Body of pancreas (tissue), 4 donors: ENCODE measurements at regions not wholly inside any gene's neighbourhood (a gene's known extent, or its start where the extent isn't known, plus 50 kb on each side); places are given as distances from the start of the nearest gene placed in this dataset.

Experiments
- ATAC-seq: fragments of 150-250 bp; one replicate; pipeline ENCODE4 v1.9.1; 2016
- DNase-seq, 4 donors: peaks; one replicate each; pipeline ENCODE4 v3.0.0-alpha.2; 2019
- H3K27ac ChIP-seq, 4 donors: fragments of 200-600 bp; sonication (generic); 1 replicate in 3 of 4; 2 replicates in 1 of 4; pipeline versions ENCODE4 v1.5.1 to v1.6.1; 2016 to 2019; ENCODE audit warnings: mild to moderate bottlenecking in 1 of 4, mixed read lengths in 1 of 4, moderate library complexity in 1 of 4
- H3K27me3 ChIP-seq, 2 donors: fragments of 200-600 bp; sonication (generic); one replicate each; pipeline ENCODE4 v1.6.0; 2016; ENCODE audit warnings: mild to moderate bottlenecking in 1 of 2
- H3K36me3 ChIP-seq, 2 donors: fragments of 200-600 bp; sonication (generic); replicated peaks in 1 of 2; 2 replicates each; pipeline ENCODE4 v1.5.1; 2016; ENCODE audit warnings: low read depth in 2 of 2; ENCODE audit not compliant: insufficient read depth in 1 of 2
- H3K4me1 ChIP-seq: fragments of 200-600 bp; sonication (generic); one replicate; pipeline ENCODE4 v1.6.0; 2016
- H3K4me3 ChIP-seq, 2 donors: fragments of 200-600 bp; sonication (generic); 1 replicate in 1 of 2; 2 replicates in 1 of 2; pipeline ENCODE4 v1.5.1; 2016 to 2019
- H3K9me3 ChIP-seq, 3 donors: fragments of 200-600 bp; sonication (generic); 1 replicate in 2 of 3; 2 replicates in 1 of 3; pipeline ENCODE4 v1.5.1; 2016
- CTCF ChIP-seq, 7 experiments: fragments of 450-650 bp in 4 of 7; fragments of 200-600 bp in 3 of 7; sonication (generic) in 3 of 7; IDR thresholded peaks; one replicate each; pipeline ENCODE4 v1.5.1; 2016 to 2019; ENCODE audit warnings: antibody characterized with exemption in 7 of 7
- POLR2A ChIP-seq, 3 donors: fragments of 450-650 bp; IDR thresholded peaks; one replicate each; pipeline ENCODE4 v1.6.1; 2016; ENCODE audit warnings: antibody characterized with exemption in 3 of 3, mild to moderate bottlenecking in 2 of 3
- WGBS, 2 donors: methylation state at CpG; one replicate each; pipeline ENCODE4 v1.1.5; 2017; 5-methylcytosine and 5-hydroxymethylcytosine counted together
- intact Hi-C: fragments of 100-400 bp; cut with DNase I; formaldehyde crosslinking; loops from one replicate; pipeline ENCODE4 v1.15.1; 2023

- H3K27me3 ChIP-seq, result no peaks in the 10 kb centered on the region
- no peaks in the 10 kb centered on the region for H3K4me1 ChIP-seq
- no peak overlapping the region for H3K4me3 ChIP-seq
- DNase-seq, result no peak
- 10 to 19% methylated on average over 2 of the region's 2 CpGs for WGBS, 2 donors
- TF ChIP-seq CTCF (IDR thresholded peaks at IDR 0.05) (no peak), POLR2A (IDR thresholded peaks at IDR 0.05) (no peak)
- H3K9me3 ChIP-seq, result no peaks in the 10 kb centered on the region
- no peaks in the 10 kb centered on the region for H3K36me3 ChIP-seq
- ATAC-seq, result no peak
- no peak overlapping the region for H3K27ac ChIP-seq
- intact Hi-C loops, result no loop called here
Observed at GRCh38 chr6:94456266-94456665, 1036.9 kb upstream of the EPHA7 start.

- TF ChIP-seq POLR2A (IDR thresholded peaks at IDR 0.05), result no peak
- H3K27ac ChIP-seq, result no peak overlapping the region
- intact Hi-C loops, result no loop called here
- H3K27me3 ChIP-seq, result no peaks in the 10 kb centered on the region
- WGBS, 2 donors, result 21 to 23% methylated on average over 2 of the region's 2 CpGs
- no peaks in the 10 kb centered on the region for H3K36me3 ChIP-seq
- no peaks in the 10 kb centered on the region for H3K9me3 ChIP-seq
- H3K4me1 ChIP-seq, result no peaks in the 10 kb centered on the region
- H3K4me3 ChIP-seq, result no peak overlapping the region
- DNase-seq (no peak), ATAC-seq (no peak)
Observed at GRCh38 chr6:94454231-94454630, 1034.9 kb upstream of the EPHA7 start.

GRCh38 chr6:94446120-94446519 is 1026.8 kb upstream of the EPHA7 start:
- ATAC-seq, result no peak
- no peaks in the 10 kb centered on the region for H3K9me3 ChIP-seq
- intact Hi-C loops, result no loop called here

GRCh38 chr6:94443701-94444100 is 1024.3 kb upstream of the EPHA7 start:
- H3K9me3 ChIP-seq, result no peaks in the 10 kb centered on the region
- H3K36me3 ChIP-seq, result no peaks in the 10 kb centered on the region
- TF ChIP-seq CTCF (IDR thresholded peaks at IDR 0.05) (no peak), POLR2A (IDR thresholded peaks at IDR 0.05) (no peak)
- DNase-seq, result no peak
- H3K4me1 ChIP-seq, result no peaks in the 10 kb centered on the region
- no peak overlapping the region for H3K27ac ChIP-seq
- ATAC-seq, result no peak
- H3K4me3 ChIP-seq, result no peak overlapping the region
- WGBS, 2 donors, result 33 to 57% methylated on average over 2 of the region's 2 CpGs
- intact Hi-C loops, result no loop called here
- H3K27me3 ChIP-seq, result no peaks in the 10 kb centered on the region

More at GRCh38 chr6:94446120-94446519, 1026.8 kb upstream of the EPHA7 start:
- 70 to 87% methylated on average over 3 of the region's 3 CpGs for WGBS, 2 donors
- H3K4me3 ChIP-seq, result no peak overlapping the region
- no peaks in the 10 kb centered on the region for H3K27me3 ChIP-seq
- H3K4me1 ChIP-seq, result no peaks in the 10 kb centered on the region
- no peak overlapping the region for H3K27ac ChIP-seq
- TF ChIP-seq POLR2A (IDR thresholded peaks at IDR 0.05) (no peak), CTCF (IDR thresholded peaks at IDR 0.05) (no peak)
- no peaks in the 10 kb centered on the region for H3K36me3 ChIP-seq
- DNase-seq, result no peak

- no peak for TF ChIP-seq POLR2A (IDR thresholded peaks at IDR 0.05)
- no peak for TF ChIP-seq CTCF (IDR thresholded peaks at IDR 0.05)
- intact Hi-C loops, result no loop called here
- H3K27me3 ChIP-seq, result no peaks in the 10 kb centered on the region
- no peaks in the 10 kb centered on the region for H3K9me3 ChIP-seq
- H3K27ac ChIP-seq, result no peak overlapping the region
- no peaks in the 10 kb centered on the region for H3K4me1 ChIP-seq
- no peak overlapping the region for H3K4me3 ChIP-seq
- no peaks in the 10 kb centered on the region for H3K36me3 ChIP-seq
- DNase-seq (no peak), ATAC-seq (no peak)
Observed at GRCh38 chr6:94424692-94425091, 1005.3 kb upstream of the EPHA7 start.
